Activated CD4-positive, CD25-positive, alpha-beta regulatory T cell treated with anti-CD3 and anti-CD28 coated beads, Interleukin-2, amount 50 U/mL, for 24 hours (primary cell): ENCODE measurements at regions not wholly inside any gene's neighbourhood (a gene's known extent, or its start where the extent isn't known, plus 50 kb on each side); places are given as distances from the start of the nearest gene placed in this dataset.

Experiments
- ATAC-seq, 2 donors: fragments of 150-1000 bp; cut with Tn5 transposase; one replicate each; pipeline ENCODE4 v1.10.0; 2021; ENCODE audit warnings: mild to moderate bottlenecking in 1 of 2, moderate library complexity in 1 of 2

DNA sequence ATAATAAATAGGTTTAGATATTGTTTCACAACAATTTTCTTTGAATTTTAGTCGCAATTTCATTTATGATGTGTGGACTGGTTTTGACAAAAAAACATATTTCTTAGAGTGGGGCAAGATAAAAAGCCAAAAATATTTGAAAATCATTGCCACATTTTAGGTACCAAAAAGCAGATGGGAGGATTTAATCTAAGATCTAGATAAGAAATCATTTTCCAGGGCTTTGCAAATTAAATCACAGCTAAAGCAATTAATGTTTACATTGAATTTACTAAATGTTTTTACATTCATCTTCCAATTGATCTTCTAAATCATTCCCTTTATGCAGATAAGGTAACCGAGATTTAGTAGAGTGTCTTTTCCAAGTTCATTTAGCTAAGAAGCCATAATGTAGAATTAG lies 1386.0 kb upstream of the TENM4 start:
- no peak for ATAC-seq

DNA sequence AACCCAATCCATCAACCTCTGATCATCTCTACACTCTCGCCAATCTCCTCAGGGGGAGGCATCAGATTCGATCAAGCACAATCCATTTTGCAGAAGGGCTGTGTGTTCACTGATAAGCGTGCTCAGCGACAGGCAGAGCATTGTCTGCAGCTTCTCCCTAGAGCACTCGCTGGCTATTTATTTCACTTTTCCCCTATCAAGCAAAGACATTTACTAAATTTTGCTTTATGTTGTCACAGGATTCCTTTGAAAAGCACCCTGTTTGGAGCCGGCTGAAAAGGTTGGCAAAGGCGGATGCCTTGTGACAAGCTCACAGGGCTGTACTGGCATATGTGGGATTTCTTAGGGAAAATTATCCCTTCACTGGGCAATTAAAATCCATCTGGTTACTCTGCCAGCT lies 1381.5 kb upstream of the TENM4 start:
- ATAC-seq: no peak

GRCh38 chr11:80819271-80819670 lies 1378.4 kb upstream of the TENM4 start:
- ATAC-seq: no peak

DNA sequence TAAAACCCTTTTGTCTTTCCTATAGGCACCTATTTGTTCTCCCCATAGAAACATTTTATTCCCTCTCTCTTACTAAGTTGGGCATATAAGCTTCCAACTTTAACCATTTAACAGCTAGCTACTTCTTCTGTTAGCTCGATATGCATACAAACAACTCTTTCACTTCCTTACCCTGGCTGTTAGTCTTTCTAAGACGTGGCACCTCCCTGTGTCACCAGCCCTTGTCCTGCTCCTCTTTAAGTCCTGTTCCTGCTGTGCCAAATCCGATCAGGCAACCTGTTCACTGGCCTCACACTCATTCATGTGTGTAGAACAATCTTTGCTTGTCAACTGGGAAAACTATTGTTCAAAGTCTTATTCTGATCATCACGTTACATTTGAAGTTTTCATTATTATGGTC lies 1376.1 kb upstream of the TENM4 start:
- ATAC-seq: no peak

DNA sequence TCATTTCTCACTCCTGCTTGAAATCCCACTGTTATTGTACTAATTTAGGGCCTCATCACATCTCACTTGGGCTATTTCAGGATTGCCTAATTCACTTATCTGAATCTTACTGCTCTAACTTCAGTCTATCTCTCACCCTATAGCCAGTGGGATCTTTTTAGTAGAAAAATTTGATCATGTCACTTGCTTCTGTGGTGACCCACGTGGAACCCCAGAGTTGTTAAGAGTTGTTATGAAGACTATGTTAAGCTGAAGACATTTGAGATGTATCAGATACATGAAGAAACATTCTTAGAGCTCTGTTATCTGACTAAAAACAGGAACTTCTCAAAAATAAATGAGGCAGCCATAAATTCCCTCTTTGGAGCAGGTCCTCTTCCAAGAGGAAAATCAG lies 1375.6 kb upstream of the TENM4 start:
- ATAC-seq: peak in 1 of 2 donors; percentile 39

- ATAC-seq: peak; percentile 56 to 65
Observed at GRCh38 chr11:80815752-80816453, 1375.1 kb upstream of the TENM4 start.

- no peak for ATAC-seq
Observed at GRCh38 chr11:80814813-80815212, 1374.0 kb upstream of the TENM4 start.

DNA sequence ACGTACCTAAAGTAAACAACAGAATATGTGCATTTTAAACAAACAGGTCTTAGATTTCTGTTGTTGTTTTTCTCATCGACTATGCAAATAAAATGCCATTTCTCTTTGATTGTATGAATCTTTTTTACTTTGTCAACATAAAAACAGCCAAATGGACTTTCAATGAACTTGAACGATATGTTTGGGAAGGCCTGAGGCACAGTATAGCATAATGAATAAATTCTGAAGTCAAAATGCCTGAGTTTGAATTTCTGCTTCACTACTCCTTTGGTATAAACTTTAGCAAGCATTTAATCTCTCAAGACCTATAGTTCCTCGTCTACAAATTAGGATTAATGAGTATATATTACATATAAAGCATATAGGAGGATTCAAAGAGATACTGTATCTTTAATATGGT lies 1369.9 kb upstream of the TENM4 start:
- ATAC-seq: no peak

- no peak for ATAC-seq
Observed at GRCh38 chr11:80798174-80798573, 1357.3 kb upstream of the TENM4 start.

DNA sequence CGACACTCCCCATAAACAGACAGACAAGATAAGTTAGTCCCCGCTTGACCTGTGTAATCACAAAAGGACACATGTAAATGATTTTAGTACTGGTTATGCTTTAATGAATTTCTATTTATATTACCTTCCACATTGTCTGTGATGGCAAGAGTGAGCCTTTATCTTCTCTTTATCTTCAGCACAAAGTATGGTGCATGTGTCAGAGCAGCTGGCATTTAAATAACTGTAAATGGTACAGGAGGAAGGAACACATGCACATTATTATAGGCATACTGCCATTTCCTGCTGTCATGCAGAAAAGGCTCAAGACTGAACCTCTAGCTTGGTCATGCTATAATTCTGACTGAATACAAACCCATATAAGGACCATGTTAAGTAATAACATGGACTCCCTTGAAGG lies 1342.7 kb upstream of the TENM4 start:
- ATAC-seq: no peak

DNA sequence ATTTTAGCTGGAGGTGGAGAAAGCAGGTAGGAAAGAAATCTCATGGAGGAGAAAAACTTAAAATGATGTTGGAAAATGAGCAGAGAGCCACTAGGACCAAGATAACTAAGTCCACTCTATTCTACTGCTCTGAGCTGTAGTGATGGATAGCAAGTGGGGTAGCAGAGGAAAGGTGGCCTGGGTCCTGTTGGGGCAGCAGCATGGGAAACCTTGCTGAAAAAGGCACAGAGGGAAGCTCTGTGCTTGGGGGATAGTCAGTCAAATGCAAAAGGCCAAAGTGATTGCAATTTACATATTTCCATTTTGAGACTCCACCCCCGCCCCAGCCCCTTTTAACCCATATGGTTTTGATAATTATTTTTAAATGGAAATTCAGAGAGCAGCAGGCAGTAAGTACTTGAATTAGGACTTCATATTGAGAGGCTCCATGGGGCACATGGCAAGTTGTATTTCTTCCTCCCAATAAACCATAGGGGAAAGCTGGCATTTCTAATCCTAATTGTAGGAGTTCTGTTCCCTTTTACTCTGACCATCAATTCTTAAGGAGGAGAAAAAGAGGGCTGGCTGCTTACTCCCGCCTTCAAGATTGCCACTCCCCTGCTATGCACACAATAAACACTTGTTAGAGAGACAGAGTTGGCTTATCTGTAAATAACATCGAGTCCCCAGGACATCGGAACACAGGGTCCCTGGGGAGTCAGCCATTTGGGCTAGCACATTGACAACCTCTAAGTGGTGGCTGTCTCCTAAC lies 1341.5 kb upstream of the TENM4 start:
- no peak for ATAC-seq

DNA sequence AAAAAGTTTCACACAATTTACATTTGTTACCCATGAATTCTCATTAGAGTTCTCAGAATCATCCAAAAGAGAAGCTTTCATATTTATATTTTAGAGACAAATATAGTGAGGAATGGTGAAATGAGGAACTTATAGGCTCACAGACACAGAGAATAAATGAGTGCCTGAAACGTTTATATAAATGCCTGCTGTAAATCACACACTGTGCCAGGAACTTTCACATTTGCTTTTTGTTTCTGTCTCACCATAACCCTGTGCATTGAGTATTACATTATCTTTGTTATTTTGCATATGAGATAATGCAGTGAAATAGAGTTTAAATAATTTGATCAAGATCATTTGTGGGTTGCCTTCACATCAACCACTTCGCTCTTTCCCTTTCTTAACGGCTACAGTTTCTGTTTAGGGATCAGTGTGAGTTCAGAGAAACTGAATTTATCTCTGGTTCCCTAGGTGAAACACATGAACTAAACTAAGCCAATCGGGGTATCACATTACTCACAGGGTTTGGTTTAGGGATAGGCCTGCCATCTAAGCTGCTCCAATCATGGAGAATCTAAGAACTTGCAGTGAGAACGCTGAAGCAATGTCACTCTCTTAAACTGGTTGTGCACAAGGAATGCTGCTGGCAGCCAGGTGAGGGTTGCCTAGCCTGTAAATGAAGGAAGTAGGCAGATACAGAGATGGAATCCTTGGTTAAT lies 1339.2 kb upstream of the TENM4 start:
- ATAC-seq: no peak

- no peak for ATAC-seq
Observed at GRCh38 chr11:80778941-80779340, 1338.1 kb upstream of the TENM4 start.

DNA sequence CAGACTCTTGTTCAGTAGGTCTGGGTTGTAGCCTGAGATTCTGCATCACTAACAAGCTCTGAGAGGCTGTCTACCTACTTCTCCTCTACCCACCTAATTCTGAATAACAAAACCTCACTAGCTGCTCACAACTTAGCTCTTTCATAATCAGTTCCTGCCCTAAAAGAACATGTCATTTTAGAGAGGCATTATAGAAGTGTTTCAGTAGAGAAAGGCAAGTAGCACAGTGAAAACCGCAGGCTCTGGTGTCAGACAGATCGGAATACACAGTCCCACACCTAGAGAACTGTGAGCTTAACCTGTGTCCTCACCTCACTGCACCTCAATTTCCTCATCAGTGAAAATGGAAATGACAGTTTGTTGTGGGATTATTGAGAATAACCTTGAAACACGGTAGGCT lies 1337.6 kb upstream of the TENM4 start:
- no peak for ATAC-seq

DNA sequence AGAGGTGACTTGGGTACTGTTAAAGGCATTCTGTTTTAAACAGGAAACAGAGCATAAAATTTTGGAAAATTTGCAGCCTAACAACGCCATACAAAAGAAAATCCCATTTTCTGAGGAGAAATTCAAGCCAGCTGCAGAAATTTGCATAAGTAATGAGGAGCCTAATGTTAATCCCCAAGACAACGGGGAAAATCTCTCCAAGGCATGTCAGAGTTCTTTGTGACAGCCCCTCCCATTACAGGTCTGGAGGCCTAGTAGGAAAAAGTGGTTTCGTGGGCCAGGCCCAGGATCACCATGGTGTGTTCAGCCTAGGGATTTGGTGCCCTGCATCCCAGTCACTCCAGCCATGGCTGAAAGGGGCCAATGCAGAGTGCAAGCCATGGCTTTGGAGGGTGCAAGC lies 1333.1 kb upstream of the TENM4 start:
- no peak for ATAC-seq

DNA sequence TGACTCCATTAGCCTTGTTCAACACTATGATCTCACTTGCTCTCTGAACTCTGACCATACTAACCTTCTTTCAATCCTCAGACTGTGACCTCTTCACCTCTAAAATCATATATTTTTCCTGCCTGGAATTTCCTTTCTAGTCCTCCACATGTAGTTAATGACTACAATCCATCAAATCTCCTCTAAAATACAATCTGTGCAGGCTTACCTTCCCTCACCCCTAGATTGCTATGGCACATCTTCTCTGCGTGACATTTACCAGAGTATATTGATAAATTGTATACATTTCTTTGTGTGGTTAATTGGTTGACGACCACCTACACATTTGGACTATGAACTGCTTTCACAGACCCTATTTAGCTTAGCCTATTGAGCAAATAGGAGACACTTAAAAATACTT lies 1330.2 kb upstream of the TENM4 start:
- ATAC-seq: no peak

GRCh38 chr11:80758787-80759186 lies 1318.0 kb upstream of the TENM4 start:
- no peak for ATAC-seq

GRCh38 chr11:80748207-80748925 lies 1307.5 kb upstream of the TENM4 start:
- no peak for ATAC-seq

DNA sequence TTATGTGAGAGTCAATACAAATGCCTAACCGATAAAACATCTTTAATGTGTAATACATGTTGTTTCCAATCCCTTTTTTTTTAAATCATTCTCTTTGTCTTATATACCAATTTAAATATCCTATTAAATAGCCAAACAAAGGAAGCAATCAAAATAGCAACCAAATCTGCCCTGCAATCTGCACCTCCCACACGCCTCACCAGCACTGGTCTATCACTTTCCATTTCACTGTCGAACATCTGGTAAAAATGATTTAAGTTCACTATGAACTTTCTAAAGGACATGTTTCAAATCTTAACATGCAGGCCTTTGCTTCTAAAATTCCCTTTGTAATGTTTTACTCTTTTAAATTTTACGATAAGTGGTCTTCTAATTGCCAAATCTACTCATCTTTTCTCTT lies 1305.5 kb upstream of the TENM4 start:
- ATAC-seq: no peak

- ATAC-seq: no peak
Observed at GRCh38 chr11:80745416-80745815, 1304.6 kb upstream of the TENM4 start.

DNA sequence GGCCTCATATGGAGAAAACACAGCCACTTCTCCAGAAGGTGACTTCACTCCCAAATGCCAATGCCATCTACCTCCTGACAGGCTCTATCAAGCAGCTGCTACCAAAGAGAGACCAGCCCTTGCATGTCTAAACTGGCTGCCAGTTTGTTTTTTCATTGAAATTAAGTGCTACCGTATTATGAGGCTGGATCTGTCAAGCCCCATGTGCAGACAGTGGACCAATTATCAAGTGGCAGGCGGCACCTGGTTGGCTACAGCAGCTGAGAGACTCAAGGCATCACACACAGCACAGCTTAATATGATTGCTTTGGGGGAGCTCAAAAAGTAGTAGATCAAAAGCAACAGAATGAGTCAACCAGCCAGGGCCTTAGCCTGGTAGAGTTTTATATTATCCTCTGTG lies 1293.0 kb upstream of the TENM4 start:
- ATAC-seq: no peak

- no peak for ATAC-seq
Observed at GRCh38 chr11:80733361-80733760, 1292.5 kb upstream of the TENM4 start.

- ATAC-seq: no peak
Observed at GRCh38 chr11:80727315-80727714, 1286.5 kb upstream of the TENM4 start.
